GM13977 (cell line): ENCODE measurements at regions not wholly inside any gene's neighbourhood (a gene's known extent, or its start where the extent isn't known, plus 50 kb on each side); places are given as distances from the start of the nearest gene placed in this dataset.

Source experiments
- DNase-seq: peaks from one replicate; pipeline ENCODE4 v3.0.0; 2012; ENCODE audit warnings: low spot score
- in situ Hi-C: fragments of 300-500 bp; cut with MboI; formaldehyde crosslinking; loops from one replicate; pipeline ENCODE4 v1.12.0; 2022; ENCODE audit warnings: low sequenced_read_pairs, low pct_unique_long_range_greater_than_20kb, mixed read lengths, inconsistent platforms; ENCODE audit not compliant: unreplicated experiment
- TF ChIP-seq, protein P1 (sequence below): IDR thresholded peaks from 2 replicates; pipeline ENCODE4 v1.5.1; 2012; ENCODE audit warnings: mild to moderate bottlenecking, control low read depth; ENCODE audit not compliant: insufficient read depth; ENCODE audit errors: extremely low read depth, missing control alignments

- in situ Hi-C loops, result no loop called here
- no peak for DNase-seq
- TF ChIP-seq, protein P1, sequence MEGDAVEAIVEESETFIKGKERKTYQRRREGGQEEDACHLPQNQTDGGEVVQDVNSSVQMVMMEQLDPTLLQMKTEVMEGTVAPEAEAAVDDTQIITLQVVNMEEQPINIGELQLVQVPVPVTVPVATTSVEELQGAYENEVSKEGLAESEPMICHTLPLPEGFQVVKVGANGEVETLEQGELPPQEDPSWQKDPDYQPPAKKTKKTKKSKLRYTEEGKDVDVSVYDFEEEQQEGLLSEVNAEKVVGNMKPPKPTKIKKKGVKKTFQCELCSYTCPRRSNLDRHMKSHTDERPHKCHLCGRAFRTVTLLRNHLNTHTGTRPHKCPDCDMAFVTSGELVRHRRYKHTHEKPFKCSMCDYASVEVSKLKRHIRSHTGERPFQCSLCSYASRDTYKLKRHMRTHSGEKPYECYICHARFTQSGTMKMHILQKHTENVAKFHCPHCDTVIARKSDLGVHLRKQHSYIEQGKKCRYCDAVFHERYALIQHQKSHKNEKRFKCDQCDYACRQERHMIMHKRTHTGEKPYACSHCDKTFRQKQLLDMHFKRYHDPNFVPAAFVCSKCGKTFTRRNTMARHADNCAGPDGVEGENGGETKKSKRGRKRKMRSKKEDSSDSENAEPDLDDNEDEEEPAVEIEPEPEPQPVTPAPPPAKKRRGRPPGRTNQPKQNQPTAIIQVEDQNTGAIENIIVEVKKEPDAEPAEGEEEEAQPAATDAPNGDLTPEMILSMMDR, result no peak
These were observed 221.6 kb downstream of the NR2F1-AS1 start for GRCh38 chr5:93359296-93359959.

GRCh38 chr5:93358176-93358575 lies 222.8 kb downstream of the NR2F1-AS1 start:
- TF ChIP-seq, protein P1, result no peak
- in situ Hi-C loops, result no loop called here
- DNase-seq, result no peak

DNA sequence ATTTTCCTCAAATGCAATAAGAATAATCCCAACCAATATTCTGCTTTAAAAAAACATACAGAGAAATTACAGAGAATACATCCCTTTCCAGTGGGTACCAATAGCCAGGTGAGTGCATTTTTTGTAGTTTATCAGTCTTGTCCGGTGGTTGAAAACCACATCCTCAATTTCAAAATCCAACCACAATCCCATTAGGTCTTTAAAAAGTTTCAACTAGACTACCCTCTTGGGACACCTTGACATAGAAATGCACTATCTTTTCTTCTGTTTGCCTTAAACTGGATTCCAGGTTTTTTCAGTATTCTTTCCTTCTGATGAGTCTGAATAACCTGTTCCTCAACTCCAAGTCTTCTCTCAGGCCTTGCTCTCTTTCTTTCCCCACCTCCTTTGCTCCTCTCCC lies 223.3 kb downstream of the NR2F1-AS1 start:
- TF ChIP-seq, protein P1, result no peak
- in situ Hi-C loops, result no loop called here
- DNase-seq, result no peak

GRCh38 chr5:93355691-93356090 lies 225.3 kb downstream of the NR2F1-AS1 start:
- TF ChIP-seq, protein P1, result no peak
- DNase-seq, result no peak
- in situ Hi-C loops, result no loop called here

DNA sequence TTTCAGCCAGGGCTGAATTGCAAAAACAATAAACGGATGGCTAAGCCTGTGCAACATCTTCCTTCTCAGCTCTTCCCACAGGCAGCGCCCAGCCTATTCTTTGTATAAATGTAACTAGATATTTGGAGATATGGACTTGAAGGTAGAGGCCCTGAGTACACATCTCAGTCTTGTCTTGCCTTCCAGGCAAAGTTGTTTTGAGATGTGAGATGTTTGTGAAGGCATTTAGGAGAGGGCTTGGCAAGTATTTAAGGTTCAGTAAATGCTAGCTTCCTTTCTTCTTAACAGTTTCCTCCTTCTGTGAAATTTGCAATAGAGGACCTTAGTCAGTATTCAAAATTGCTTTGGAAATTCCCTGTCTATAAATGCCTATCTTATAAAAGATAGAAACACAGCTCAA lies 228.8 kb downstream of the NR2F1-AS1 start:
- TF ChIP-seq, protein P1, result no peak
- in situ Hi-C loops, result no loop called here
- DNase-seq, result no peak

DNA sequence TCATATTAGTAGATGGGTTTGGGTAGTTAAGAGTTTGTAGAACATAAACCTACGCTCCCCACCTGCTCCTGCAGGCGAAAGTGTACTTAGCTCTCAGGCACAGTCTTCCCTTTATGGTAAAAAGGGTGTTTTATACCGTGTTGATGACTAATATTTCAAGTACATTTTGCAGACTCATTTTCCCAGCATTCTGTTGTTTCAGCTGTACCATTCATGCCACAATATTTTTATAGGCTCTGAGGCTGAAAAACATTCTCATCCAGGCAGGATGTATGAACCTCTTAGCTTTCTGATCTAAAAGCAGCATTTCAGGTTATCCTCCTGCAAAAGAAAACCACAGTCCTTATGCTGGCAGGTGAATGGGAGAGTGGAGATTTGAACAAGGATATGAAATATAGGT lies 231.4 kb downstream of the NR2F1-AS1 start:
- in situ Hi-C loops, result no loop called here
- TF ChIP-seq, protein P1, result no peak
- DNase-seq, result no peak
